ENCODE measurements at regions not wholly inside any gene's neighbourhood (a gene's known extent, or its start where the extent isn't known, plus 50 kb on each side); places are given as distances from the start of the nearest gene placed in this dataset.

DNA sequence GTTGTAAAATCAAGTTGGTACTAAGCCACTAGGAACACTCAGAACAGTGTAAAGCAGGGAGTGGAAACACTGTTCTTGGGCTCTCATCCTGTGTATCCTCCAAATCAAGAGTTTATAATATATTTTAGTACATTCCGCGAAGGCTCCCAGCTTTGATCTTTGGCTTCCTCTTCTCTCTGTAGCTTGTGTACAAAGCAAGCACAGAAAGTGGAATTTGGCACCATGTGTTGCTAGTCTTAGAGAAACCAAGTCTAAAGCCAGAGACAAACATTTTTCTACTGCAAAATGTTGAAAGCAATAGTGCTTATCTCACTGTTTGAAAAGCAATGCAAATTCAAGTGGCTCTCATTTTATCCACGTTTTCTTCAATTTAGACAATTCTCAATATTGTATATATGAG is 1893.3 kb upstream of the WWC1 start:
- no peaks in the 10 kb centered on the region for H3K36me3 ChIP-seq (replicated peaks in 1 of 2; ENCODE audit: control insufficient read depth in 1 of 2, insufficient read depth in 2 of 2, low read length in 2 of 2)
- no peaks in the 10 kb centered on the region for H3K79me2 ChIP-seq (ENCODE audit: insufficient read depth, low read length)
- Mint-ChIP-seq H3K27me3 (ENCODE audit: low read depth in 3 of 3) (peaks cover 0 to 2% (median 0%) of the 10 kb centered on the region in 3 donors), H3K36me3 (no peaks in the 10 kb centered on the region), H3K9me3 (peaks cover 0 to 9% (median 3%) of the 10 kb centered on the region in 7 donors), H3K4me1 (no peaks in the 10 kb centered on the region), H3K4me3 (no peak overlapping the region), H3K27ac (no peak overlapping the region)
- intact Hi-C loops (cut with micrococcal nuclease), result no loop called here
- H2AFZ ChIP-seq (ENCODE audit: insufficient read depth, low read depth, low read length, poor library complexity, severe bottlenecking), result no peak overlapping the region
- H3K9ac ChIP-seq (ENCODE audit: insufficient read depth, low read length, poor library complexity, severe bottlenecking), result no peak overlapping the region
- H3K4me2 ChIP-seq (replicated peaks; ENCODE audit: extremely low read depth, low read length, poor library complexity, severe bottlenecking), result no peak overlapping the region
- TF ChIP-seq, protein P1, sequence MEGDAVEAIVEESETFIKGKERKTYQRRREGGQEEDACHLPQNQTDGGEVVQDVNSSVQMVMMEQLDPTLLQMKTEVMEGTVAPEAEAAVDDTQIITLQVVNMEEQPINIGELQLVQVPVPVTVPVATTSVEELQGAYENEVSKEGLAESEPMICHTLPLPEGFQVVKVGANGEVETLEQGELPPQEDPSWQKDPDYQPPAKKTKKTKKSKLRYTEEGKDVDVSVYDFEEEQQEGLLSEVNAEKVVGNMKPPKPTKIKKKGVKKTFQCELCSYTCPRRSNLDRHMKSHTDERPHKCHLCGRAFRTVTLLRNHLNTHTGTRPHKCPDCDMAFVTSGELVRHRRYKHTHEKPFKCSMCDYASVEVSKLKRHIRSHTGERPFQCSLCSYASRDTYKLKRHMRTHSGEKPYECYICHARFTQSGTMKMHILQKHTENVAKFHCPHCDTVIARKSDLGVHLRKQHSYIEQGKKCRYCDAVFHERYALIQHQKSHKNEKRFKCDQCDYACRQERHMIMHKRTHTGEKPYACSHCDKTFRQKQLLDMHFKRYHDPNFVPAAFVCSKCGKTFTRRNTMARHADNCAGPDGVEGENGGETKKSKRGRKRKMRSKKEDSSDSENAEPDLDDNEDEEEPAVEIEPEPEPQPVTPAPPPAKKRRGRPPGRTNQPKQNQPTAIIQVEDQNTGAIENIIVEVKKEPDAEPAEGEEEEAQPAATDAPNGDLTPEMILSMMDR (IDR thresholded peaks at IDR 0.05), result no peak
- no peaks in the 10 kb centered on the region for H3K4me1 ChIP-seq (ENCODE audit: control insufficient read depth in 1 of 2, insufficient read depth in 2 of 2, low read length in 2 of 2)
- no peak overlapping the region for H3K4me3 ChIP-seq (replicated peaks in 1 of 3; ENCODE audit: low read depth in 2 of 3, low read length in 3 of 3)
- H4K20me1 ChIP-seq (ENCODE audit: insufficient read depth, low read length), result no peaks in the 10 kb centered on the region
- no peak for DNase-seq
- H3K27me3 ChIP-seq (ENCODE audit: control insufficient read depth in 2 of 2, insufficient read depth in 2 of 2, low read length in 2 of 2), result no peaks in the 10 kb centered on the region
- H3K9me3 ChIP-seq (replicated peaks in 1 of 2; ENCODE audit: control insufficient read depth in 1 of 2, insufficient read depth in 1 of 2, low read length in 2 of 2), result peaks cover 11% of the 10 kb centered on the region in 2 donors
- no peak overlapping the region for H3K27ac ChIP-seq (ENCODE audit: low read depth in 1 of 2, low read length in 2 of 2)
- WGBS (ENCODE audit: insufficient coverage), result no CpG with 5 or more reads among the region's 3 CpGs

DNA sequence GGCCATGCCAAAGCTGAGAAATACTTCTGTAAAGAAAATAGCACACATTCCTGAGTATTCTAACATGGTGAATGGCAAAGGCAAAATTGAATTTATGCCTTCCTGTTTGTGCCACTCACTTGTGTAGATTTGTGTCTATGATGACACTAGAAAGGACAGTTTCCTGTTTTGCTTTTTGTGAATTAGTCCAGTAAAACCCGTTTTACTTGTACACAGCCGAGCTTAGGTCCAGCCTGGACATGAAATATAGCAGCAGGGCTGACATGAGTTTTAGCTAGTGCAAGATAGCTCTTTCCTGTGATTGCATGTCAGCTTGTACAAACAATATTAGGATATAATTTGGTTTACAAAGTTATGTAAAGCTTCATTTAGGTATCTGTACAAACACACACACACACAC is 1891.7 kb upstream of the WWC1 start:
- H3K4me1 ChIP-seq (ENCODE audit: control insufficient read depth in 1 of 2, insufficient read depth in 2 of 2, low read length in 2 of 2), result no peaks in the 10 kb centered on the region
- H2AFZ ChIP-seq (ENCODE audit: insufficient read depth, low read depth, low read length, poor library complexity, severe bottlenecking), result no peak overlapping the region
- peaks cover 0 to 3% (median 1%) of the 10 kb centered on the region in 3 donors for H3K27me3 Mint-ChIP-seq (ENCODE audit: low read depth in 3 of 3)
- no peaks in the 10 kb centered on the region for H3K27me3 ChIP-seq (ENCODE audit: control insufficient read depth in 2 of 2, insufficient read depth in 2 of 2, low read length in 2 of 2)
- 10% methylated on average over 2 of the region's 2 CpGs for WGBS (ENCODE audit: insufficient coverage)
- H3K79me2 ChIP-seq (ENCODE audit: insufficient read depth, low read length), result no peaks in the 10 kb centered on the region
- TF ChIP-seq, protein P1 (IDR thresholded peaks at IDR 0.05), result no peak
- no peak overlapping the region for H3K4me3 Mint-ChIP-seq
- no peak for DNase-seq
- no peaks in the 10 kb centered on the region for H4K20me1 ChIP-seq (ENCODE audit: insufficient read depth, low read length)
- peaks cover 8 to 9% of the 10 kb centered on the region in 2 donors for H3K9me3 ChIP-seq (replicated peaks in 1 of 2; ENCODE audit: control insufficient read depth in 1 of 2, insufficient read depth in 1 of 2, low read length in 2 of 2)
- intact Hi-C loops (cut with micrococcal nuclease), result no loop called here
- no peak overlapping the region for H3K4me3 ChIP-seq (replicated peaks in 1 of 3; ENCODE audit: low read depth in 2 of 3, low read length in 3 of 3)
- no peak overlapping the region for H3K27ac ChIP-seq (ENCODE audit: low read depth in 1 of 2, low read length in 2 of 2)
- H3K36me3 Mint-ChIP-seq, result no peaks in the 10 kb centered on the region
- no peak overlapping the region for H3K27ac Mint-ChIP-seq
- no peaks in the 10 kb centered on the region for H3K4me1 Mint-ChIP-seq
- no peaks in the 10 kb centered on the region for H3K36me3 ChIP-seq (replicated peaks in 1 of 2; ENCODE audit: control insufficient read depth in 1 of 2, insufficient read depth in 2 of 2, low read length in 2 of 2)
- H3K9me3 Mint-ChIP-seq, result peaks cover 2 to 14% (median 3%) of the 10 kb centered on the region in 7 donors
- H3K4me2 ChIP-seq (replicated peaks; ENCODE audit: extremely low read depth, low read length, poor library complexity, severe bottlenecking), result no peak overlapping the region
- H3K9ac ChIP-seq (ENCODE audit: insufficient read depth, low read length, poor library complexity, severe bottlenecking), result no peak overlapping the region

Measured in CD14-positive monocyte (primary cell).